Lower leg skin (tissue), 3 donors: ENCODE measurements at regions not wholly inside any gene's neighbourhood (a gene's known extent, or its start where the extent isn't known, plus 50 kb on each side); places are given as distances from the start of the nearest gene placed in this dataset.

ENCODE experiments used
- POLR2A ChIP-seq, 2 donors: fragments of 450-650 bp; IDR thresholded peaks; one replicate each; pipeline ENCODE4 v1.6.1; 2016 to 2017; ENCODE audit warnings: antibody characterized with exemption in 2 of 2, mild to moderate bottlenecking in 1 of 2, moderate library complexity in 1 of 2
- TF ChIP-seq, protein P1 (sequence below), 3 donors: fragments of 450-650 bp; IDR thresholded peaks; one replicate each; pipeline ENCODE4 v1.5.1; 2016; ENCODE audit warnings: antibody characterized with exemption in 3 of 3, mild to moderate bottlenecking in 3 of 3, moderate library complexity in 2 of 3

DNA sequence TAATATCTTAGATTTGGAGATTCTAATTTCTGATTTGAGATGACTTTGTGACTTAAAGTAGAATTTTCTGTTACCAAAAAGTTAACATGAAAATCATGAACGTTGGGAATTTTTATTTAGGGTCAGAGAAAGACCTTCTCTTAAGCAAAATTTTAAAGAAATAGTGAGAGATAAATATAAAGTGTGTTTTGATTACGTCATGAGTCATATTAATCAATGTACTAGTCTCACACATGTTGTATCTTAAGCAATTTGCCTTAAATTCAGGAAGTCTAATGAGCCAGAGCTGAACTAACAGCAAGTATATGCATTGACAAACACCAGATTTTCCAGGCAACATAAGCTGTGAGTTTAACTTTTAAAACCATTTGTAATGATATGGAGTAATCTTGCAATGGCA, 765.5 kb upstream of the SORCS1 start:
- TF ChIP-seq, protein P1, sequence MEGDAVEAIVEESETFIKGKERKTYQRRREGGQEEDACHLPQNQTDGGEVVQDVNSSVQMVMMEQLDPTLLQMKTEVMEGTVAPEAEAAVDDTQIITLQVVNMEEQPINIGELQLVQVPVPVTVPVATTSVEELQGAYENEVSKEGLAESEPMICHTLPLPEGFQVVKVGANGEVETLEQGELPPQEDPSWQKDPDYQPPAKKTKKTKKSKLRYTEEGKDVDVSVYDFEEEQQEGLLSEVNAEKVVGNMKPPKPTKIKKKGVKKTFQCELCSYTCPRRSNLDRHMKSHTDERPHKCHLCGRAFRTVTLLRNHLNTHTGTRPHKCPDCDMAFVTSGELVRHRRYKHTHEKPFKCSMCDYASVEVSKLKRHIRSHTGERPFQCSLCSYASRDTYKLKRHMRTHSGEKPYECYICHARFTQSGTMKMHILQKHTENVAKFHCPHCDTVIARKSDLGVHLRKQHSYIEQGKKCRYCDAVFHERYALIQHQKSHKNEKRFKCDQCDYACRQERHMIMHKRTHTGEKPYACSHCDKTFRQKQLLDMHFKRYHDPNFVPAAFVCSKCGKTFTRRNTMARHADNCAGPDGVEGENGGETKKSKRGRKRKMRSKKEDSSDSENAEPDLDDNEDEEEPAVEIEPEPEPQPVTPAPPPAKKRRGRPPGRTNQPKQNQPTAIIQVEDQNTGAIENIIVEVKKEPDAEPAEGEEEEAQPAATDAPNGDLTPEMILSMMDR (IDR thresholded peaks at IDR 0.05): no peak
- TF ChIP-seq POLR2A (IDR thresholded peaks at IDR 0.05): no peak
